Muscle layer of duodenum (tissue), 2 donors: ENCODE measurements at regions not wholly inside any gene's neighbourhood (a gene's known extent, or its start where the extent isn't known, plus 50 kb on each side); places are given as distances from the start of the nearest gene placed in this dataset.

Experiments
- H3K27ac ChIP-seq: one replicate; pipeline ENCODE4 v1.7.0; 2013; ENCODE audit warnings: mild to moderate bottlenecking, low read length
- H3K27me3 ChIP-seq: one replicate; pipeline ENCODE4 v1.7.0; 2013; ENCODE audit warnings: low read depth, mild to moderate bottlenecking, control low read depth, low read length
- H3K36me3 ChIP-seq, 2 donors: one replicate each; pipeline ENCODE4 v1.7.0; 2013; ENCODE audit warnings: low read length in 2 of 2, control low read depth in 1 of 2, mild to moderate bottlenecking in 1 of 2; ENCODE audit not compliant: insufficient read depth in 2 of 2, control insufficient read depth in 1 of 2
- H3K4me1 ChIP-seq, 2 donors: one replicate each; pipeline ENCODE4 v1.7.0; 2013; ENCODE audit warnings: low read length in 2 of 2, mild to moderate bottlenecking in 2 of 2, control low read depth in 1 of 2, moderate library complexity in 1 of 2; ENCODE audit not compliant: insufficient read depth in 2 of 2, control insufficient read depth in 1 of 2
- H3K4me3 ChIP-seq, 2 donors: one replicate each; pipeline ENCODE4 v1.7.0; 2013; ENCODE audit warnings: low read length in 2 of 2, low read depth in 1 of 2, mild to moderate bottlenecking in 1 of 2
- H3K9me3 ChIP-seq, 2 donors: one replicate each; pipeline ENCODE4 v1.7.0; 2013; ENCODE audit warnings: low read length in 2 of 2, control low read depth in 1 of 2, mild to moderate bottlenecking in 1 of 2; ENCODE audit not compliant: control insufficient read depth in 1 of 2
- donor health status: healthy.

GRCh38 chr10:131803860-131804425 lies 96.9 kb upstream of the PPP2R2D start:
- H3K27ac ChIP-seq, result no peak overlapping the region
- no peak overlapping the region for H3K4me3 ChIP-seq
- H3K27me3 ChIP-seq, result no peaks in the 10 kb centered on the region
- no peaks in the 10 kb centered on the region for H3K36me3 ChIP-seq
- peaks cover 7 to 9% of the 10 kb centered on the region in 2 donors for H3K9me3 ChIP-seq
- no peaks in the 10 kb centered on the region for H3K4me1 ChIP-seq

- H3K4me1 ChIP-seq, result no peaks in the 10 kb centered on the region
- peaks cover under 1 to 2% of the 10 kb centered on the region in 2 donors for H3K9me3 ChIP-seq
- H3K27me3 ChIP-seq, result no peaks in the 10 kb centered on the region
- H3K27ac ChIP-seq, result no peak overlapping the region
- H3K4me3 ChIP-seq, result no peak overlapping the region
- no peaks in the 10 kb centered on the region for H3K36me3 ChIP-seq
Measured at GRCh38 chr10:131804551-131805295, 96.1 kb upstream of the PPP2R2D start.

- Histone ChIP-seq H3K27ac (no peak overlapping the region), H3K4me3 (no peak overlapping the region), H3K27me3 (no peaks in the 10 kb centered on the region), H3K36me3 (no peaks in the 10 kb centered on the region), H3K9me3 (no peaks in the 10 kb centered on the region), H3K4me1 (no peaks in the 10 kb centered on the region)
Measured at GRCh38 chr10:131805696-131806095, 95.1 kb upstream of the PPP2R2D start.

DNA sequence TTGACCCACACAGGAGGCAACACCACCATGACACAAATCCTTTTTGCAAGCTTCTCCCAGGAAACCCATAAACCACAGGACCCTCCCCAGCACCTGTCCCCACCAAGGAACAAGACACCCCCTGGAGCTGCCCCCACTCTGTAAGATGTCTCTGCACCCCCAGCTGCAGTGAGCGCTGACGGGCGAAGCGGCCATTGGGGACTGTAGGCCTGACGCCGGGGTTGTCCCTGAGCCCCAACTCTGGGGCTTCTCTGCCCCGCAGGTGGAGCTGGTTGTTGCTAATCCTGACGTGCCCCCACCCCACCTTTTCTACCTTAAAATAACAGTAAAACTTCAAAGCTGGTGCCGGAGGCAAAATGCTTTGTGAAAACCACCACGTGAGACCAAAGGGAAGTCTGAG lies 94.7 kb upstream of the PPP2R2D start:
- Histone ChIP-seq H3K4me1 (no peaks in the 10 kb centered on the region), H3K36me3 (no peaks in the 10 kb centered on the region), H3K27me3 (no peaks in the 10 kb centered on the region), H3K27ac (no peak overlapping the region), H3K4me3 (no peak overlapping the region), H3K9me3 (no peaks in the 10 kb centered on the region)

- no peaks in the 10 kb centered on the region for H3K4me1 ChIP-seq
- H3K27me3 ChIP-seq, result no peaks in the 10 kb centered on the region
- H3K27ac ChIP-seq, result no peak overlapping the region
- no peaks in the 10 kb centered on the region for H3K36me3 ChIP-seq
- no peaks in the 10 kb centered on the region for H3K9me3 ChIP-seq
- H3K4me3 ChIP-seq, result no peak overlapping the region
Measured at GRCh38 chr10:131806646-131807317, 94.0 kb upstream of the PPP2R2D start.

- no peaks in the 10 kb centered on the region for H3K9me3 ChIP-seq
Measured at GRCh38 chr10:131808370-131808930, 92.4 kb upstream of the PPP2R2D start.

DNA sequence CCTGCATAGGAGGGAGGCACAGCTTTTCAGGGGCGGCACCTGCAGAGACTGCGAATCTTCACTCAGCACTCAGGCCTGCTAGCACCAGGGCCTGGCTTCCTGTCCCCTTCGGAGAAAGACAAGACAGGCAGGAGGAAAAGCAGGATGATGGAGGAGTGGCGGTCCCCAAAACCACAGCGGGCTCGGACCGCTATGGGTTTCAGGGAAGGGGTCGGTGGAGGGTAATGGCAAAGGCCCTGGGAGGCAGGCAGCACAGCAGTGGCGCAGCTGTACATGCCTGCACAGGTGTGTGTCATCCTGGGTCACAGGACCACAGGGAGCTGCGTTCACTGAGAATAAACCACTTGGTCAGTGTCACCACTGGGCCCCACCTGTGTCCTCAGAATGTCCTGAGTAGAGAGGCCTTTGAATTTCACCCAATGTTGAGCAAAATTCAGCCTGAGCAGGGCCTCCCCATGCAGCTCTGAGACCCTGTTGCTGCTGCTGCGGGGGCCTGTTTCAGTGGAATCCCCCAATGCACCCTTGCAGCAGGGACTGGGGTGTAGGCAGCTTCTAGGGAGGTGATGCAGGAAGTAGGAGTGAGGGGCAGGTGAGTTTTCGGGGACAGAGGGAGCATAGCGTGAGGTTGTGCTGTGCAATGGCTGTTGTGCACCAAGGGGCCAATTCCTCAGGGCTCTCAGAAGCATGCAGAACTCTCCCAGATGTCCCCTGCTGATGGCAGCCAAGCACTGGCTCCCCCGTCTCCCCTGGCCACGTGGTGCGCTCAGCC lies 90.6 kb upstream of the PPP2R2D start:
- no peaks in the 10 kb centered on the region for H3K4me1 ChIP-seq
- H3K36me3 ChIP-seq, result no peaks in the 10 kb centered on the region
- no peak overlapping the region for H3K4me3 ChIP-seq
- H3K27ac ChIP-seq, result no peak overlapping the region
- no peaks in the 10 kb centered on the region for H3K9me3 ChIP-seq
- no peaks in the 10 kb centered on the region for H3K27me3 ChIP-seq

More at GRCh38 chr10:131808370-131808930, 92.4 kb upstream of the PPP2R2D start:
- Histone ChIP-seq H3K36me3 (no peaks in the 10 kb centered on the region), H3K27me3 (no peaks in the 10 kb centered on the region), H3K4me3 (no peak overlapping the region), H3K4me1 (no peaks in the 10 kb centered on the region), H3K27ac (no peak overlapping the region)

- Histone ChIP-seq H3K27ac (no peak overlapping the region), H3K27me3 (no peaks in the 10 kb centered on the region), H3K4me3 (no peak overlapping the region), H3K36me3 (no peaks in the 10 kb centered on the region), H3K4me1 (no peaks in the 10 kb centered on the region), H3K9me3 (no peaks in the 10 kb centered on the region)
Measured at GRCh38 chr10:131810805-131811629, 89.8 kb upstream of the PPP2R2D start.

DNA sequence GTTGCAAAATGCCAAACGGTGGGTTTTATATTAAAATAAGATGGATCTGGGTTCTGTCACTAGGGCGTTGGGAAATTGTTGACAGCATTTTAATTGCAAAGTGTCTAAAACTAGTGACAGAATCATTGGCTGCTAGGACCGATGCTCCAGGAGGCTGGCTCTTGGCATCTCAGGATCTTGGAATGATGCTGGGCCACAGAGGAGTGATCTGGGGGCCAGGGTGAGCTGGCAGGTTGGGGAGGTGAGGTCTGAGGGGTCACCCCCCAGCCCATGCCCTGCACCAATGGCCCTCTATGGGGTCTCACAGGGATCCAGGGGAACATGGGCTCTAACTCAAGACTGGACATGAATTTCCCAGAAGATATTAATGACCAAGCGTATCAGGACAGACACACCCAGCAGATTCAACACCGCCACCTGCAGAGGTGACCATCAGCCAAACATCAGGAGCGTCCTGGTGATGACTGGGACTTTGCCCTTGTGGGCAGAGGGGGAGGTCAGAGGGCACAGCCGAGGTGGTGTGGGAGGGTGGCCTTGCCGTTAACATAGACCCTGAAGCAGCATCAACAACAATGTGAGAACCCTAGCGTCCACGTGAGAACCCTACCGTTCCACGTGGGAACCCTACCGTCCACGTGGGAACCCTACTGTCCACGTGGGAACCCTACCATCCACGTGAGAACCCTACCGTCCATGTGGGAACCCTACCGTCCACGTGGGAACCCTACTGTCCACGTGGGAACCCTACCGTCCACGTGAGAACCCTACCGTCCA lies 89.0 kb upstream of the PPP2R2D start:
- Histone ChIP-seq H3K4me1 (no peaks in the 10 kb centered on the region), H3K27ac (no peak overlapping the region), H3K27me3 (no peaks in the 10 kb centered on the region), H3K36me3 (no peaks in the 10 kb centered on the region), H3K9me3 (no peaks in the 10 kb centered on the region), H3K4me3 (no peak overlapping the region)
